GM18858 (cell line): ENCODE measurements at regions not wholly inside any gene's neighbourhood (a gene's known extent, or its start where the extent isn't known, plus 50 kb on each side); places are given as distances from the start of the nearest gene placed in this dataset.
A peak's percentile ranks its signal among the peaks of the same experiment; 100 is the strongest.
"Not testable (repeated sequence)": the region's sequence is repeated elsewhere in the genome, so short reads cannot be mapped to it uniquely, and the experiment has no call there.

ENCODE experiments used
- ATAC-seq: cut with Tn5 transposase; IDR thresholded peaks from one replicate; pipeline ENCODE4 v1.9.1; 2021; ENCODE audit not compliant: unreplicated experiment

- no peak for ATAC-seq
Observed at GRCh38 chr7:142539901-142540300, 209.4 kb upstream of the PRSS1 start.

GRCh38 chr7:142537760-142538159, 211.5 kb upstream of the PRSS1 start:
- no peak for ATAC-seq

- peak; percentile 80 for ATAC-seq
Observed at GRCh38 chr7:142535123-142535779, 214.0 kb upstream of the PRSS1 start.

GRCh38 chr7:142534726-142535122, 214.5 kb upstream of the PRSS1 start:
- ATAC-seq: no peak

- no peak for ATAC-seq
Observed at GRCh38 chr7:142533920-142534319, 215.4 kb upstream of the PRSS1 start.

GRCh38 chr7:142529591-142529990, 219.7 kb upstream of the PRSS1 start:
- no peak for ATAC-seq

- no peak for ATAC-seq
Observed at GRCh38 chr7:142528608-142529408, 220.5 kb upstream of the PRSS1 start.

GRCh38 chr7:142523821-142524460, 225.3 kb upstream of the PRSS1 start:
- ATAC-seq: no peak

GRCh38 chr7:142522735-142523134, 226.5 kb upstream of the PRSS1 start:
- no peak for ATAC-seq

GRCh38 chr7:142520885-142521284, 228.4 kb upstream of the PRSS1 start:
- not testable (repeated sequence) for ATAC-seq

- ATAC-seq: not testable (repeated sequence)
Observed at GRCh38 chr7:142520455-142520854, 228.8 kb upstream of the PRSS1 start.

- ATAC-seq: no peak
Observed at GRCh38 chr7:142519079-142520078, 229.9 kb upstream of the PRSS1 start.

GRCh38 chr7:142516038-142516501, 233.2 kb upstream of the PRSS1 start:
- ATAC-seq: peak; percentile 92

- not testable (repeated sequence) for ATAC-seq
Observed at GRCh38 chr7:142514716-142515115, 234.6 kb upstream of the PRSS1 start.

GRCh38 chr7:142513178-142513955, 235.9 kb upstream of the PRSS1 start:
- ATAC-seq: no peak

GRCh38 chr7:142511801-142512200, 237.5 kb upstream of the PRSS1 start:
- ATAC-seq: no peak

GRCh38 chr7:142511374-142511773, 237.9 kb upstream of the PRSS1 start:
- ATAC-seq: no peak

GRCh38 chr7:142509235-142509634, 240.0 kb upstream of the PRSS1 start:
- not testable (repeated sequence) for ATAC-seq

- no peak for ATAC-seq
Observed at GRCh38 chr7:142508251-142508650, 241.0 kb upstream of the PRSS1 start.

- no peak for ATAC-seq
Observed at GRCh38 chr7:142507799-142508198, 241.5 kb upstream of the PRSS1 start.
